Fibroblast of skin of left quadriceps (primary cell): ENCODE measurements at regions not wholly inside any gene's neighbourhood (a gene's known extent, or its start where the extent isn't known, plus 50 kb on each side); places are given as distances from the start of the nearest gene placed in this dataset.

Experiments
- DNase-seq, 2 experiments: peaks; one replicate each; pipeline ENCODE4 v3.0.0-alpha.2; 2013; ENCODE audit warnings: low read depth in 2 of 2

DNA sequence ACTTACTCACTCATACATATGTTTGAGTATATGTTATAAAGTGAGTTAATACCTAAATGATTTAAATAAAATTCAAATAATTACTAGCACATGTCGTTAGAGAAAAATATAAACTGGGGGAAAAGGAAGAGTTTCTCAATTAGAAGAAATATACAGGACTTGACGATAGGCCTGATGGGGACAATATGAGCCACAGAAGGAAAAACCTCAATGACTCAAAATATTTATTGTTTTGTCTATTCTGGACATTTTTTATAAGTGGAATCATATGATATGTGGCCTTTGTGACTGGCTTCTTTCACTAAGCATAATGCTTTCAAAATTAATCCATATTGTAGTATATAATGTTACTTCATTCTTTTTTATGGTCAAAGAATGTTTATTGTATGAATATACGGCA, 339.2 kb upstream of the PMFBP1 start:
- DNase-seq: peak; percentile 39 to 42

DNA sequence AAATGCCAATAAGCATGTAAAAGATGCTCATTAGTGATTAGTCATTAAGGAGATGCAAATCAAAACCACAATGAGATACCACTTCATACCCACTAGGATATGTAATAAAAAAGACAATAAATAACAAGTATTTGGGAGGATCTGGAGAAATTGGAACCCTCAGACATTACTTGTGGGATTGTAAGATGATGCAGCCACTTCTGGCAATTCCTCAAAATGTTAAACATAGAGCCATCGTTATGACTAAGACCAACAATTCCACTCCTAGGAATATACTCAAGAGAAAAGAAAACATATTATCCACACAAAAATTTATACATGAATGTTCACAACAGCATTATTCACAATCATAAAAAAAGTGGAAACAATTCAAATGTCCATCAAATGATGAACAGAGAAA, 336.2 kb upstream of the PMFBP1 start:
- DNase-seq: peak in 1 of 2 experiments; percentile 34

DNA sequence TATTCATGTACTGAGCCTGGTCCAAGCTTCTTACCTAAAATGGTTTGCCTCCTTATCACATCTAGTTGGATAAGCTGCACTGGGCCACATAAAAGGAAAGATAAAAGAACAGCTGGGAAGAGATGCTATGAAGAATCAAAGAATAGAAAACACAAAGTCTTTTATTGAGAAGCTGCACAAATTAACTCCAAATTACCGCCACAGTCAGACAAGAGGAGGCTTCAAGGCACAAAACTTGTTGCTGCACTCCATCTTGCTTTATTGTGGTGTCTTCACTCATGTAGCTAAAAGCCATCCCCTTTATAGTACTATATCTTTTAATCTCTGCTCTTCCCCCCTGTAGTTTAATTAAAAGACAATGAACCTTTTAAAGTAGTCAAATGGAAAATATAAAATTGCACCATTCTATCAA, 330.6 kb upstream of the PMFBP1 start:
- DNase-seq: no peak

DNA sequence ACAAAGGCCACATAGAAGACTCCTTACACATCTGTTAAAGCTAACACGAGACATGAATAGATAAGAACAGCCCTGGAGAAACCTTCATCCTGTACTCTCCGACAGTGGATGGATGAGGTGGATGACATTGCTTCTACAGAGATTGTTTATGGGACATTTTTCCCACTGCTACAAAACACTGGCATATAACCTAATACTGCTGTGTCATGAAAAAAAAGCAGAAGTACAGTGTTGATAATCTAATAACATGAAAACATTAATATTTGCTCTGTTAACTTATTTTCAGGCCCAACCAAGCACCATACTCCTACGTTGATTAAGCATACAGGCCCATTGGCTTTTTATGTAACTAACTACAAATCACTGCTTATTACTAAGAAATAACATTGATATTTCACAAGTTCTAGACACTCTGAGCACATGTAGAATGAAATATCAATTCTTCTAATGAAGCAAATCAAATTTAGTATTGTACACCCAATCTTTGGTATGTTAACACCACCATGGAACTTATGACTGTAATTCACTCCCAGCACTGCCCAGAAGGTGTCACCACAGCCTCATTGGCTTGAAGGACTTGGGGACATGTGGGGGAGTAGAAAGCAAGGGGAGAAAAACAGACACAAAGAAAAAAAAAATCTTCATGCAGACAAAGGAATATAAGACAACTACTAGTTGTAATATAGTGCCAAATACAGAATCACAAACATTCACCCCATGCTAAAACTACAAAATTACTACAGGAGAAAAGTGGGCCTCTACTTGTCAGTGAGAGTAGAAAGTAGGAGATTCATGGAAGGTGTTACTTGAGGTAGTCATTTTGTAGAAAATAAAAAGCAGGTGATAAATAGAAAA, 330.0 kb upstream of the PMFBP1 start:
- peak; percentile 67 to 69 for DNase-seq

DNA sequence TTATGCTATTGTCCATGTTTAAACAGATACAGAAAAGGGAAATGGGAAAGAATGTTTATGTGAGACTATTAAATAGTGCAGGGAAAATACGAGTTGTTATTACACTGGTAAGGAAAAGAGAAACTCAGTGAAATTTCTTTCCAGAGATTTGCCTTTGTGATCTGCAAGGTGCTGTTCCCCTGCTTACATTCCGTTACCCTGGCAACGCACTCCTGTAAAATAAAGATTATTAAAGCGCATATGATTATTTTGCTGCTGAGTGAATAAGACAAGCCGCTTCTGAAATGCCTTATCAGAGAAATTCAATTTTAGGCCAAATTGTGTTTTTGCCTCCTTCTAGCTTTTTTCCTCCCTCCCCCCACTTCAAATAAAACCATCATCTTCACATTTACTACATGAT, 328.6 kb upstream of the PMFBP1 start:
- no peak for DNase-seq

DNA sequence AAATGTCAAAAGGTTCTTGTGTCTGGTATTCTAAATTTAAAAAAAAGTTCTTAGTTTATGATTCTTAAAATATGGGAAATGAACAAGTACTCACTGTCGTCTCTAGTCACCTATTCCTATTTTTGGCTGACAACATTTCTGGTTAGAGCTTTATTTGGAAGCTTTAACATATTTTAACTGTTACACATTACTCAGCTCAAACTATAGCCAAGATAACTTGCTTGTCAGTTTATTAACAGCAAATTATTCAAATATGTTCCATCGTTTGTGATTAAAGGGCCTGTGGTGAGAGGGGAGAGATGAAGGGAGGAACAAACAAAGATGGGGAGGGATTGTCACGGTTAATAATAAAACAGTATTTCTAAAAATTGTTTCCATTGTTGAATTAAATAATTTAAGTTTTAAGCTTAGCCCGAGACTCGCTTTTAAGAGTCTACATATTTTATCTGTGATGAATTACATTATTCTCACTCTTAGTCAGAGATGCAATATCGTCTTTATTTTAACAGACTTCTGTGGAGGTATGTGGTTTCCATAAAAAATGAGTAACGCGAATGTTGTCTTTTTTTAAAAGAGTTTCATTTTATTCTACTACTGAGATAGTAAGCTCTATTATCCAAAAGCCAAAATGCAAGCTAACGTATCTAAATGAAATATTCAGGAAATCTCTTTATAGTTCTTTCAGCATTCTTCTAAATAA, 321.9 kb upstream of the PMFBP1 start:
- DNase-seq: peak; percentile 55 to 56

DNA sequence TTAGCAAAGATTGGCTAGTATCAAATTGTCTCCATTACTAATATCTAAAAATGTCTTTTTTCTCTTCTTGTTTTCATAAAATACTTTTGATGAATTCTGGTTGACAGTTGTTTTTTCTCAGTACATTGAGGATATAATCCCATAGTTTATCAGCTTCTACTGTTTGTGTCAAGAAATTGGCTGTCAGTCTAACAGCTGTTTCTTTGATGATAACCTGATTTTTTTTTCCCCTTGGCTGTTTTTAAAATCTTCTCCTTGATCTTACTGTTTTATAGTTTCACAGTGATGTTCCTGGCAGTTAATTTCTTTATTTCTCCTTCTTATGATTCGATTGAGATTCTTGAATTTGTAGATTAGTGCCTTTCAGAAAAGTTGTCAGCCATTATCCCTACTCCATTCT, 315.3 kb upstream of the PMFBP1 start:
- no peak for DNase-seq

DNA sequence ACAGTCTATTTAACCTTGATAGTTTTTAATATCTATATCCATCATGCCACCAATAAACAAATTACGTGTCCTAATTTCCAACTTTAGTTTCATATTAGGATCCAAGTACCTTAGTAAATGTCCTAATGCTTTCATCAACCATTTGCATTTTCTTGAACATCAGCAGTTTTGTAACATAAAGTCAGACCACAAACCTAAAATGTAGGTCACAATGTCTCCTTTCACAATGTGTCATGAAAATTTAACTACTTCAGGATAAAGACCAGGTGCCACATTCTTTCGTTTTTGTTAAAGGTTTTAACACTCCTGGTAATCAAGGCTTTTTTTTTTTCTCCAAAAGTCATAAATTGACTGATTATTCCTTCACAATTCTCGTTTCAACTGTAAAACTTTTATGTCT, 310.7 kb upstream of the PMFBP1 start:
- no peak for DNase-seq

DNA sequence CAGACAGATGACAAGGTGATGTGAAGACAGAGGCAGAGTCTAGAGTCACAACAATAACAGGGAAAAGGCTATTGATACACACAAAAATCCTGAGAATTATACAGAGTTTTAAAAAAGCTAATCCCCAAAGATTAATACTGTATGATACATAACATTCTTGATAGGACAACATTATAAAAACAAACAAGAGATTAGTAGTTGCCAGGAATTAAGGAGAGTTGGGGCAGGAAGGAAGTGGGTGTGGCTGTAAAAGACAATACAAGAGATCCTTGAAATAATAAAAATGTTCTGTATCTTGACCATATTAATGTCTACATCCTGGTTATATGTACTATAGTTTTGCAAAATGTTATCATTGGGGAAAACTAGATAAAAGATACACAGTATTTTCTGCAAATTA, 309.5 kb upstream of the PMFBP1 start:
- DNase-seq: no peak

DNA sequence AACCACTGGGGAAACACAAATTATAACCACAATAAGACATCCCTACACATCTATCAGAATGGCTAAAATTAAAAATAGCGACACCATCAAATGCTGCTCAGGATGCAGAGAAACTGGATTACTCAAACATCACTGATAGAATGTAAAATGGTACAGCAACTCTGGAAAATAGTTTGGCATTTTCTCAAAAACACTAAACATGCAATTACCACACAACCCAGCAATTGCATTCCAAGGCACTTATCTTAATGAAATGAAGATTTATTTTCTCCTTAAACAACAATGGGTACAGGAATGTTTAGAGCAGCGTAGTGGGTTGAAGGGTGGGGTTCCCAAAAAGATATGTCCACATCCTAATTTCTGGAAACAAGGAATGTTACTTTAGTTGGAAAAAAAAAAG, 309.0 kb upstream of the PMFBP1 start:
- peak; percentile 84 for DNase-seq

DNA sequence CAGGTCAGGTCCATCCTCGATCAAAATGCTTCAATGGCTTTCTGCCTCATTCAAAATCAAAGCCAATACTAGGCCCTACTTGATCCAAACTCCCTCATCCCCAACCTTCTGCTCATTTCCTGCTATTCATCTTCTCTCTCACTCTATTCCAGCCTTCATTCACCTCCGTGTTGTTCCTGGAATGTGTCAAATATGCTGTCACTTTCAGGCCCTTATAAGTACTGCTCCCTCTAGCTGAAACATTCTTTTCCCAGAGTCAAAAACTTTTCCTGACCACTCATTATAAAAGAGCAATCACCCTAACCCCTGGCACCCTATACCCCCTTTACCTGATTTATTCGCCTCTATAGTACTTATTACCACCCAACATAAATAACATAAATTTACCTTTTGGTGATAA, 303.7 kb upstream of the PMFBP1 start:
- no peak for DNase-seq

DNA sequence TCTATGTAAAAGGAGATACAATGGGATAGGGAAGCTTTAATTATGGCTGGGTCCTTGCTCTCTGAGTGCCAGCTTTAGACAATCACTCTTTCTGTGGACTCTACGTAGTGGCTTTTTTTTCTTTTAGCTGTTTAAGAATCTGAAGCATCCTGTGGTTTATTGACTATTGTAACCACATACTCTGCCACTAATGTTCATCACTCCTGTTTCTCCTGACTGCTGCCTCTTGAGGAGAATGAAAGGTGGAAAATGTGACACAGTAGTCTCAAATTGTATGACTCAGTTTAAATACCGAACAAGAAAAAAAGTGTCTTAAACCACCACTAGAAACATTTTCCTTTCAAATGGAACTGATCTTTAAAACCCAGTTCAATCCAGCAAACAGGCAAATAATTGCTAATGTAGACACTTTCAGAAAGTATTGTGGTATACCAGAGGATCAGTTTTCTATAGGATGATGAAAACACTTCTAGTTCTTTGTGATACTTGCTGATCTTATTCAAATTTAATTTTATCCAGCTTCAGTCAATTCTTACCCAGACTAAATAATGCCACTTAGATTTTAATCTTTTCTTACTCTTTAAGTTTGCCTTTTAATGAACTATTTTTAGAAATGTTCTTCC, 302.7 kb upstream of the PMFBP1 start:
- peak; percentile 80 to 81 for DNase-seq

DNA sequence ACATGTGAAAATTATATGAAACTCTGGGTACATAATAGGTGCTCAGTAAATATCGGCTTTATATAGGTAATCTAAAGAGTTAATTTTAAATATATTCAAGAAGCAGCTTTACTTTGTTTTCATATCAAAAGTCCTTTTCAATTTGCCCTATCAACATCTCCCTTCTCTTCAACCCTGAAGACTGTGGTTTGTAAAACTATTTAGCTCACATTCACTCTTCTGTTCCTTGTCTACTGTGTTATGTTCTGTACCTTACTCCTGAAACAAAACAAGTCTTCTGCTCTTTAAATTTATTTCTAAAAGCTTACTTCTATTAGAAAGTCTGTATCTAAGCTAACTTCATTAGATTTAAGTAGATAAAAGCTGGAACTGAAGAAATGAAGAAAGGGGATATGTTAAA, 301.7 kb upstream of the PMFBP1 start:
- DNase-seq: no peak

DNA sequence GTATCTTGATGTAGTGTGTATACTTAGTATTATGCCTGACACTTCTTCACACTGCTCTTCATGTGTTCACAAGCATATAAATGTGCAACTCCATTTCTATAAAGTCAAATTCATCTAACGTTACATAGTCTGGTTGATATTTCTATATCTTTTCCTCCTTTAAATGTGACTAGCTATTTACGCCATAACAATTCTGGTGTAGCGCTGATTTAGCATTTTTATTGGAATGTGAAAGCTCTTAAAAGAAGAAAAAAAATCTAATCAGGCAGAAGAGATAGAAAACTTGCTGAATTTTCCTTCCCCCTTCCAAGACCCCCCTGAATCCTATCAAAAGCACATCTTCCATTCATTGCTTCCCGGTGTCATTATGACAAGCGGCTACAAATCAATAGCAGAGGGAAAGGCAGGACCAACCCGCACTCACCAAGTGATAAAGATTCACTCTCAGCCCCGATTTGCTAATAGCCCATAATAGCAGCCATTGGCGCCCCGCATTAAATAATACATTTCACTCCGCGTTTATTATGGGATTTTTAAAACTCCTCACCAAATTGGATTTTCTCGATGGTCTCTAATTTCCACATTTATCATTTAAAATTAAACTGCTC, 299.5 kb upstream of the PMFBP1 start:
- DNase-seq: no peak

DNA sequence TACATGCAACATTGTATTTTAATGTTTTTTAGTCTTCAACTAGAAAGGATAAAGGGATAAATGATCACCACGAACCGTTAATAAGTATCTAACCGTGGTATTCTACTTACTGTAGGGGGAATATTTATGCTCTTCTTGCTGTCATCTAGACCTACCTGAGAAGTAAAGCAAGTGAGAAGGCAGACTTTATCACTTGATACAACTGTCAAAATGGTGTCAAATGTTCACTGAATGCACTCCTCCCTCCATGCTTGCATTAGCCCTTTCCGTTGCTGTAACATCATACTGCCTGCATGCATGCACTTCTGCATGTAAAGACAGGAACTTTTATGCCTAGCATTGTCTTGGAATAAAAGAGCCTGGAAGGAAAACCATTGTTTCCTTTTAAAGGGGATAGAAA, 298.6 kb upstream of the PMFBP1 start:
- DNase-seq: no peak

DNA sequence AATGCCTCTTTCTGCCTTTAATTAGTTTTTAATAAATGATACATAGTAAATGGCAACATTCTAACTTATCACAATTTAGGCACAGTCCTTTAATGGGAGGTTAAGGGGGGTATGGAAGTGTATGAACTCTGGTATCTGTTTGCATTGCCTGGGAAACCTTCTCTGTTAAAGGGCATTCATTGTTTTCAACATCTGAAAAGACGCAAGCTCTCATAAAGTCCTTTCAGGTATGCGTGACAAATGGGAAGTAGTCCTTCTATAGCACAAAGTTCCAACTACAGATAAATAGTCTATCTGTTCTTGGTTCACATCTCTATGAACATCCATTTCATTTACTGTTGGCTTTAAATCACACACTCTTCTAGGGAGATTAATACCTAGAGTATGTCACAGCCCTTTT, 298.0 kb upstream of the PMFBP1 start:
- no peak for DNase-seq

DNA sequence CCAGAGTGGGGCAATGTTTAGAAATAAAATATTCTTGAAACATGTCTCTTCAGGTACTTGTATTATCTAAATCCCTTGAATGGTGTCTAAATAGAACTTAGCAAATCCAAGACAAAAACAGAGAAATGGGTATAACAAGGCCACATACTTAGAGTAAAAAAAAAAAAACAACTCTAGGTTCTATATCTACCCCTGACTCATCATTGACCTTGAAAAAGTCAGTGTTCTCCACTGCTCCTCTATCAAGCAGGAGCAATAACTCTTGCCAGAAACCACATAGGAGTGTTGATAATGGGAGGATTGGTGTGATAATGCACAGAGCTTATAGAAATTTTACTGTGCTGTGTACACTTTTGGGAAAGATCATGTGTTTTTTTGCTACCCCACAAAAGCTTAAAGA, 296.6 kb upstream of the PMFBP1 start:
- no peak for DNase-seq

DNA sequence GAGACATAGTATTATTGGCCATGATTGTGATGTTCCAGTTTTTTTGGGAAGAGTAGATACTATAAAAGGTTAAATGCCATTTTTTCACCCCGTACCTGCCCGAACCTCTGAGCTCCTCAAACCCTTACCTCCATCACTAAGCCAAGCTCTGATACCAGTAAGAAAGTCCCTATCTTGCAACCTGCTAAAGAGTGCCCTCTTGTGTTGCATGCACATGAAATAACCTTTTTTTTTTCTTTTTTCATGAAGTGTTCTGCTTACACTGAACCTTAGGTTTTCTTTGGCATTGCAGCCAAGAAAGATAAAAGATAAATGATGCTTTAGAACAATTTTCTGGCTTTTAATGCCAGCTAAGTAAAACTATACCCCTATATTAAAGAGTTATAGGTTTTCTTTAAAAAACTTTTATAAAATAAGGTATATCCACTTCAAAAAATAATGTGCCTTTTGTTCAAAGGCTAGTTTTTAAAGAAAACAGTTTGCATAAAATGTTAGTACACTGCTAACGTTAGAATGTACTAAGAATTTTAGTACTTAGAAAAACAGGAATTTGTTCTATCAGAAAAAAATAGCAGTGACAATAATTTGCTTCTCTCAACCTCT, 295.3 kb upstream of the PMFBP1 start:
- DNase-seq: peak; percentile 23 to 39

DNA sequence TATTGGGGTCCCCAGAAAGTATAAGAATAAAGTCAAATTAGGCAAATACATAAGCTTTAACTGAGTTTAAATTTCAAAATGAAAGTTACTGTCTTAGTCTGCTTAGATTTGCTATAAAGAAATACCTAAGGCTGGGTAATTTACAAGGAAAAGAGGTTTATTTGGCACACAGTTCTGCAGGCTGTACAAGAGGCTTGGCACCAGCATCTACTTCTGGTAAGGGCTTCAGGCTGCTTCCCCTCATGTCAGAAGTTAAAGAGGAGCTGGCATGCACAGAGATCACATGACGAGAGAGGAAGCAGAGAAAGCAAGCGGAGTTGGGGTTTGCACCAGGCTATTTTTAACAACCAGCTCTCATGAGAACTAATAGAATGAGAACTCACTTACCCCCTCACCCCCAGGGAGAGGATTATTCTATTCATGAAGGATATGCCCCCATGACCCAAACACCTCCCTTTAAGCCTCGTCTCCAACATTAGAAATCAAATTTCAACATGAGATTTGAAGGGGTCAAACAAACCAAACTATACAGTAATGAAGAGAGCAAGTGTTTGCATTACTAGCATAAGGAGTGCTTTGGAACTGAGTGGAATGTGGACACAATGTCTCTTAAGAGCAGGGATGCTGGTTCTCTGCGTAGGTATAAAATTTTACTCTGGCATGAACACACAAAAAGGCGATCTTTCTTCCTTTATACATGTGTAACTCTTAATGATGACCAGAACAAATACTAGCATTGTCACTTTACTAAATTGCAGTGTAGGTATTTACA, 292.8 kb upstream of the PMFBP1 start:
- DNase-seq: no peak

DNA sequence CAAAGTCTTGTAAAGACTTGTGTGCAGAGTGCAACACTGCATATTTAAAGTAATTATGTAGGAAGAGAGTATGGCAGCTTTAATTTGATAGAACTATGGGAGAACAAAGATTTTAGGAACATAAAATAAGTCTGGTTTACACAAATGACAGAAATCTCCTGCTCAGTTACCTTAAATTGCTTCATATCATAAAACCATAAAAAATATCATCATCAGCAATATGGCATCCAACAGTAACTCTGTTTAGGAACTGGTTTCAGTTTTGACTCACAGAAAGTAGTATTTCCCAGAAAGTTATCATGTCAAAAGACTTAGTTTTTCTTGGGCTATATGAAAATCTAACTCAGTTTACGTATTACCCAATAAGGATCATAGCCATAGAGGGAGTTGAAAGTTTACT, 292.1 kb upstream of the PMFBP1 start:
- no peak for DNase-seq

DNA sequence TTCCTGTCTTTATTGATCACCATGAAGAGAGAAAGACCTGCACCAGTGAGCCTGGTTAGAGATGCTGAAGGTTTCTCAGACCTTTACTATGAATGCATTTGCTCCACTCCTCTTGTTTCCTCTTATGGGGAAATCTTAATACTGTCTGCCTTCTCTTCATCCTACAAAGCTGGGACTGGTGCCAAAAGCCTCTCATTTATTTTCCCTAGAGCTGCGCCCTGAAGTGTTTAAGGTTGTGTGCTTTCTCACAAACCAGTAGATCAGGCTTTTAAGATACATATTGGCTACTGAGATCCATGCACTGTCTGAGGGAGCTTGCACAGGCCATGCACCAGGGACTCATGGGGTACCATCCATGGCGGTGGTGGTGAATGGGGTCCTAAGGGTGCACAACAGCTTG, 286.1 kb upstream of the PMFBP1 start:
- DNase-seq: no peak
